Type B pancreatic cell (in vitro differentiated cells): ENCODE measurements at regions not wholly inside any gene's neighbourhood (a gene's known extent, or its start where the extent isn't known, plus 50 kb on each side); places are given as distances from the start of the nearest gene placed in this dataset.
"Not testable (repeated sequence)": the region's sequence is repeated elsewhere in the genome, so short reads cannot be mapped to it uniquely, and the experiment has no call there.

Source experiments
- DNase-seq: peaks from one replicate; pipeline ENCODE4 v3.0.0; 2021; ENCODE audit warnings: mixed read lengths; ENCODE audit not compliant: unreplicated experiment; ENCODE audit errors: extremely low spot score
- H3K27ac Mint-ChIP-seq: 2 replicates; pipeline ENCODE4 v1.8.0; 2021; ENCODE audit warnings: mild to moderate bottlenecking, mixed read lengths
- H3K27me3 Mint-ChIP-seq: 2 replicates; pipeline ENCODE4 v1.8.0; 2021; ENCODE audit warnings: mixed read lengths
- H3K36me3 Mint-ChIP-seq: 2 replicates; pipeline ENCODE4 v1.8.0; 2021; ENCODE audit warnings: mixed read lengths
- H3K4me1 Mint-ChIP-seq: one replicate; pipeline ENCODE4 v1.8.0; 2021; ENCODE audit warnings: mixed read lengths; ENCODE audit not compliant: unreplicated experiment
- H3K4me3 Mint-ChIP-seq: 2 replicates; pipeline ENCODE4 v1.8.0; 2021; ENCODE audit warnings: mild to moderate bottlenecking, mixed read lengths
- H3K9me3 Mint-ChIP-seq: 2 replicates; pipeline ENCODE4 v1.8.0; 2021; ENCODE audit warnings: mixed read lengths
- TF ChIP-seq, protein P1 (sequence below): fragments of 200-600 bp; sonication (generic); conservative IDR thresholded peaks from 2 replicates; pipeline ENCODE4 v1.5.0; 2021; ENCODE audit warnings: antibody characterized with exemption, mild to moderate bottlenecking

DNA sequence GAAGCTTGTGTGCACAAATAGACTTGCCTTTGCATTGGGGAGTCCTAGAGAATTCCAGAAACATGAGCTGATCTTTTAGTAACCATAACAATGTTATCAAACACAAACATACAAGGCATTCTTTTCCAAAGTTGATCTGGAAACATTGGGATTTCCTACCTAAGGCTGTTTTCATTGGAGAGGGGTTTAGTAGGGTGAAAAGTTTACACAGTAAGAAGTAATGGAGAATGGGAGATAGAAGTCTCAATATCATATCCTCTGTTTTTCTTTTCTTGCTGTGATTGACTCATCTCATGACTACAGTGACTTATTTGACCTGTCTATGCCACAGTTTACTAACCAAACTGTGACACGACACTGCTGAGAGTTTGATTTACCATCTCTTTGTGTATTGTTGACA, 65.6 kb upstream of the PLA2G4A start:
- Mint-ChIP-seq H3K27ac (no peak overlapping the region), H3K4me1 (peaks cover 7% of the 10 kb centered on the region), H3K27me3 (no peaks in the 10 kb centered on the region), H3K4me3 (no peak overlapping the region), H3K36me3 (no peaks in the 10 kb centered on the region), H3K9me3 (no peaks in the 10 kb centered on the region)
- TF ChIP-seq, protein P1, sequence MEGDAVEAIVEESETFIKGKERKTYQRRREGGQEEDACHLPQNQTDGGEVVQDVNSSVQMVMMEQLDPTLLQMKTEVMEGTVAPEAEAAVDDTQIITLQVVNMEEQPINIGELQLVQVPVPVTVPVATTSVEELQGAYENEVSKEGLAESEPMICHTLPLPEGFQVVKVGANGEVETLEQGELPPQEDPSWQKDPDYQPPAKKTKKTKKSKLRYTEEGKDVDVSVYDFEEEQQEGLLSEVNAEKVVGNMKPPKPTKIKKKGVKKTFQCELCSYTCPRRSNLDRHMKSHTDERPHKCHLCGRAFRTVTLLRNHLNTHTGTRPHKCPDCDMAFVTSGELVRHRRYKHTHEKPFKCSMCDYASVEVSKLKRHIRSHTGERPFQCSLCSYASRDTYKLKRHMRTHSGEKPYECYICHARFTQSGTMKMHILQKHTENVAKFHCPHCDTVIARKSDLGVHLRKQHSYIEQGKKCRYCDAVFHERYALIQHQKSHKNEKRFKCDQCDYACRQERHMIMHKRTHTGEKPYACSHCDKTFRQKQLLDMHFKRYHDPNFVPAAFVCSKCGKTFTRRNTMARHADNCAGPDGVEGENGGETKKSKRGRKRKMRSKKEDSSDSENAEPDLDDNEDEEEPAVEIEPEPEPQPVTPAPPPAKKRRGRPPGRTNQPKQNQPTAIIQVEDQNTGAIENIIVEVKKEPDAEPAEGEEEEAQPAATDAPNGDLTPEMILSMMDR = no peak
- no peak for DNase-seq

DNA sequence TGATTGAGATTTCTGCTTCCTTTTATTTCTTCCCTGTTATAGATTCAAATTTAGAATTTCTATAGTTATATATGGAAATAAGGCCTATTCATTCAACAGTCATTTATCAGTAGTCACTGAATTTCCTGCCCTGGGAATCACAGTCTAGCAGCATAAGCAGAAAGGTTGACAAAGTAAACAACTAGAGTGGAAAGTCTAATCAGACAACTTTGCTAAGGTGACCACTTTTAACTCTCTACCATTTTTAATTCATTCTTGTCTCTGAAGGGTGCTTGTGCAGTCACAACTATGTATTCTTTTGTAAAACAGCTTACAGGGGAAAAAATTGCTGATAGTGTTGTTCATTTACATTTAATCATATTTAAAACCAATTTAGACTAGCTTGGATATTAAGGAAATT, 66.1 kb upstream of the PLA2G4A start:
- TF ChIP-seq, protein P1 = no peak
- Mint-ChIP-seq H3K27ac (no peak overlapping the region), H3K4me1 (peaks cover 7% of the 10 kb centered on the region), H3K9me3 (no peaks in the 10 kb centered on the region), H3K4me3 (no peak overlapping the region), H3K36me3 (no peaks in the 10 kb centered on the region), H3K27me3 (no peaks in the 10 kb centered on the region)
- DNase-seq = no peak

DNA sequence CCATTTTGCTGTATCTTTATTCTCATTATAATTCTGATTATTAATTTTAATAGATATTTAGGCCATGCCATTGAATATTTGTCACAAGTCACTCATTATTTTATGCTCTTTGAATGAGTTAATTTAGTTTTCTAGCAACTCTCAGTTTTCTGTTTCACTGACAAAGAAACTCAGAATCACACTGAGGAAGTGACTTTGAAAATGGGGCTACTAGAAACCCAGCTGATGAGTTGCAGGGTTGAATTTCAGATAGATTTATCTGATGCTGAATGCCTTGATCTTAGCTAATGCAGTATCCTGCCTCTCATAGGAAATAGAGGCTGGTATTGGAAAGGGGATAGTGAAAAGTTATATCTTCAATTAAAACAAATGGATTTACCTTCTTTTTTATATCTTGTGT, 67.4 kb upstream of the PLA2G4A start:
- Mint-ChIP-seq H3K36me3 (no peaks in the 10 kb centered on the region), H3K27ac (no peak overlapping the region)

DNA sequence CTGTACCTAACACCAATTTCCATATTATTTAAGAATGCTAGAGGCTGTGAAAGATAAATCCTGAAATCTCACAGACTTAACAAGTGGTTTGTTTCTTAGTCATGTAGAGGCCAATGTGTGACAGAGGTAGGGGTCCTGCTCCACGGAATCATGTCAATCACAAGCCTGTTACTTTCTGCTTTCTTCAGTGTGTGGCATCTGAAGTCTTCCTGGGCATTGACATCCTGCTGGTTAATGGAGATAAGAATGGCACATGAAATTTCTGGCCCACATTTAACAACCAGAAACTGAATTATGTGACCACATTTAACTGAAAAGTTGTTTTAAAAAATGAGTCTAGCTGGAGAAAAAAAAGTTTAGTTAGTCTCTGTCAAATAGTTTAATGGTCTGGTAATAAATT, 68.3 kb upstream of the PLA2G4A start:
- DNase-seq = no peak
- H3K27me3 Mint-ChIP-seq = no peaks in the 10 kb centered on the region
- H3K9me3 Mint-ChIP-seq = no peaks in the 10 kb centered on the region
- H3K27ac Mint-ChIP-seq = no peak overlapping the region
- no peak overlapping the region for H3K4me3 Mint-ChIP-seq
- no peaks in the 10 kb centered on the region for H3K36me3 Mint-ChIP-seq
- TF ChIP-seq, protein P1 = no peak
- H3K4me1 Mint-ChIP-seq = peaks cover 7% of the 10 kb centered on the region

More for the DNA sequence above, 67.4 kb upstream of the PLA2G4A start:
- no peaks in the 10 kb centered on the region for H3K27me3 Mint-ChIP-seq
- H3K4me3 Mint-ChIP-seq = no peak overlapping the region
- TF ChIP-seq, protein P1 = no peak
- H3K4me1 Mint-ChIP-seq = peaks cover 7% of the 10 kb centered on the region
- DNase-seq = no peak
- no peaks in the 10 kb centered on the region for H3K9me3 Mint-ChIP-seq

DNA sequence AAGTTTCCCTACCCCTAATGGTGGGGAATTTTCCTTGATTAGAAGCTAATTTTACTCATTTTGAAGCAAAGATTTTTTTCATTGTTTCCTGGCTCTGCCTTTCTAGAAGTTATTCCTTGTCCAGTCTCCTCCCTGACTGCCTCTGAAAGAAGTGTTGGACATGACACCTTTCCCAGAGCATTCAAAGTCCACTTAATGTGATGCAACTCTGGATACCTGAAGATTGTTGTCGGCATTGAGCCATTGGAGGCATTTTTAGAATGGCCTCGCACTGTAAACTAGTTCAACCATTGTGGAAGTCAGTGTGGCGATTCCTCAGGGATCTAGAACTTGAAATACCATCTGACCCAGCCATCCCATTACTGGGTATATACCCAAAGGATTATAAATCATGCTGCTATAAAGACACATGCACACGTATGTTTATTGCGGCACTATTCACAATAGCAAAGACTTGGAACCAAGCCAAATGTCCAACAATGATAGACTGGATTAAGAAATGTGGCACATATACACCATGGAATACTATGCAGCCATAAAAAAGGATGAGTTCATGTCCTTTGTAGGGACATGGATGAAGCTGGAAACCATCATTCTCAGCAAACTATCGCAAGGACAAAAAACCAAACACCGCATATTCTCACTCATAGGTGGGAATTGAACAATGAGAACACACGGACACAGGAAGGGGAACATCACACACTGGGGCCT, 69.7 kb upstream of the PLA2G4A start:
- H3K27me3 Mint-ChIP-seq, H3K27ac Mint-ChIP-seq, H3K9me3 Mint-ChIP-seq, H3K36me3 Mint-ChIP-seq, H3K4me3 Mint-ChIP-seq, H3K4me1 Mint-ChIP-seq, DNase-seq: not testable (repeated sequence)

DNA sequence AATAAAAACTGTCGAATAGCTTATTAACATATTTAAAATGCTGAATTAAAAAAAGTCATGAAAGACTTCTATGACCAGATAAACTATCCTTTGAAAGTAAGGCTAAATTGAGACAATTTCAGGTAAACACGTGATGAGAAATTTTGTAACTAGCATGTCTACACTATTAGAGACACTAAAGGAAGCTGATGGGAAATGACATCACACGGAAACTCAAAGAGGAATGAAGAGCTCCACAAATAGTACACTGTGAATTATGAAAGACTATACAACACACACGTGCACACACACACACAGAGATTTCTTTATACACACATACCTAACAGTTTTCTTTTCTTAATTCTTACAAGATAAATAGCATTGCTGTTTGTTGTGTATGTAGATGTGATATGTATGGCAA, 70.9 kb upstream of the PLA2G4A start:
- TF ChIP-seq, protein P1 = no peak
- DNase-seq = no peak

More for the DNA sequence above, 70.9 kb upstream of the PLA2G4A start:
- H3K9me3 Mint-ChIP-seq = no peaks in the 10 kb centered on the region
- no peak overlapping the region for H3K4me3 Mint-ChIP-seq
- no peaks in the 10 kb centered on the region for H3K4me1 Mint-ChIP-seq
- peaks cover 7% of the 10 kb centered on the region for H3K27me3 Mint-ChIP-seq
- no peaks in the 10 kb centered on the region for H3K36me3 Mint-ChIP-seq
- no peak overlapping the region for H3K27ac Mint-ChIP-seq
